GM18498 (cell line): ENCODE measurements at regions not wholly inside any gene's neighbourhood (a gene's known extent, or its start where the extent isn't known, plus 50 kb on each side); places are given as distances from the start of the nearest gene placed in this dataset.

Experiments used
- ATAC-seq: cut with Tn5 transposase; IDR thresholded peaks from one replicate; pipeline ENCODE4 v1.9.1; 2021; ENCODE audit warnings: mild to moderate bottlenecking, moderate library complexity; ENCODE audit not compliant: unreplicated experiment

GRCh38 chr3:26345613-26346012 lies 277.0 kb upstream of the LRRC3B start:
- ATAC-seq, result no peak

- no peak for ATAC-seq
Observed at GRCh38 chr3:26346497-26346896, 276.1 kb upstream of the LRRC3B start.

DNA sequence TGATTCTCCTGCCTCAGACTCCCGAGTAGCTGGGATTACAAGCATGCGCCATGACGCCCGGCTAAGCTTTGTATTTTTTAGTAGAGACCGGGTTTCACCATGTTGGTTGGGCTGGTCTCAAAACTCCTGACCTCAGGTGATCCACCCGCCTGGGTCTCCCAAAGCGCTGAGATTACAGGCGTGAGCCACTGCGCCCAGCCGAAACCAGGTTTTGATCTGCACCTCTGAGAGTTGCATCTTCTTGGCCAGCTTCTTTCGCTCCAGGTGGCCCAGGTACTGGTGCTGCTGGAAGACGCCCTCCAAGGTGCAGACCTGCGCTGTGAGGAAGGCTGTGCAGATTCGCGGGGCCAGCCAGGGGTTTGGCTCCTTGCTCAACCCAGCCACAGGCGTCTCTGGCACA lies 275.4 kb upstream of the LRRC3B start:
- no peak for ATAC-seq

GRCh38 chr3:26350853-26351252 lies 271.7 kb upstream of the LRRC3B start:
- no peak for ATAC-seq

GRCh38 chr3:26353097-26353496 lies 269.5 kb upstream of the LRRC3B start:
- ATAC-seq, result no peak

DNA sequence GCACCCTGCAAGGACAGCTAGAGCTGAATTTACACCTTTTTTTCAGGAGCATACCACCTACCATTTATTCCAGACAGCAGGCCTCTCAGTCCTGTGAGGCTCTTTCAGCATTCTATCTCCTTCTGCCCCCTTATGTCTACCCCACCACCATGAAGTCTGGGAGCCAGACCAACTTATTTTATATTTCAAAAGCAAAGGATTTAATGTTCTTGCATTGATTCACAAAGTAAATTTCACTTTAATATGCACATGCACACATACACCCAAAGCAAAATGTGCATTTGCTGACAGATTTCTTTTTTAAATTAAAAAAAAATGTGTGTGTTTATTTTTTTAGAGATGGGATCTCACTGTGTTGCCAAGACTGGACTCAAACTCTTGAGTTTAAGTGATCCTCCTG lies 264.2 kb upstream of the LRRC3B start:
- ATAC-seq, result no peak

GRCh38 chr3:26365706-26366105 lies 256.9 kb upstream of the LRRC3B start:
- no peak for ATAC-seq

DNA sequence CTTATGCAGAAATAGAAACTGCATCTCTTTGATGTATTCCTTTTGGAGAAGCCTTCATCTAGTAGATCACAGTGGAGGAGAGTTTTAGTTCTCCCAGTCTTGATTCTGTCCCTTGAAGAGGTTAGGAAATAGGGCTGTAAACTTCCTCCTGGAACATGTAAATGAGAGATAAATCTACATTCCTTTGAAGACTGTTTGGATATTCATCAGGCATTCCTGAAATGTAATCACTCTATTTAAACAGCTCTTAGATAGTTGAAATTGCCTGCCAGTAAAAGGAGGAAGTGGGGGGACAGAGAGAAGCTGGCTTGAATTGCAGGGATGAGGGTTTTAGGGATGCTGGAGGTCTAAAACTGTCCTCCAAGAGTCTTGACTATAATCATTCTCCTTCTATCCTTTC lies 254.3 kb upstream of the LRRC3B start:
- ATAC-seq, result no peak

DNA sequence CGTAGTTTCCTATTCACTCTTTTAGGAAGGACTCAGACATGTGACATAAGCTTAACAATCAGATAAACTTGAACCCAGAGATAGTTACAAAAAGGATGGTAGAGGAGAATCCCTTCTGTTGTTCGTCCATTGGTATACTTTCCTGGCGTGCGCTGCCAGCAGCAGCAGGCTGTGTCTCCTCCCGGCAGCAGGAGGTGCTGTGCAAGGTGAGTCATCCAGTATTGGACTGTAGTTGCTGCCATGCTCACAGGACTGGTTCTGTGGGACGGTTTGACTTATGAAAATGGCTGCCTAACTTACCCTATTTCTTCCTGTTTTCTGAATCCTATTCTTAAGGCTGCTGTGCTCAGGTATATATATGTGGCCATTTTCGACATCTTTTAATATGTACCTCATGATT lies 253.4 kb upstream of the LRRC3B start:
- no peak for ATAC-seq

GRCh38 chr3:26375843-26376530 lies 246.6 kb upstream of the LRRC3B start:
- ATAC-seq, result no peak

DNA sequence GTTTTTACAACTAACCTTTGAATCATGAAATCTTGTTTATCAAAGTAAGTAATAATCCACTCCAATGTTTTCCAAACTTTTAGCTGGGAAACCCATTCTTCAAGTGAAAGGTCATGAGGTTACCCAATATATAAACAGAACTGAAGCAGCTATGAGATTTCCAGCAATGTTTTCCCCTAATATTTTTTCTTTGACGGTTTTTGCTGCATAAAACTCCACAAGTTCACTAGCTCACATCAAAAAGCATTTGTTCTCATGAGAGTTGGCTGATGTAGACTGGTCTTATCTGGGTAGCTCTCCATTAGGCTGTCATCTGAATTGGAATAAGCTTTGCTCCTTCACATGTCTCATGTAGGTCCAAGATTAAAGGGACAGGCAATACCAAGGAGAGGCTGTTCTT lies 241.2 kb upstream of the LRRC3B start:
- ATAC-seq, result no peak

- no peak for ATAC-seq
Observed at GRCh38 chr3:26406636-26407035, 215.9 kb upstream of the LRRC3B start.

DNA sequence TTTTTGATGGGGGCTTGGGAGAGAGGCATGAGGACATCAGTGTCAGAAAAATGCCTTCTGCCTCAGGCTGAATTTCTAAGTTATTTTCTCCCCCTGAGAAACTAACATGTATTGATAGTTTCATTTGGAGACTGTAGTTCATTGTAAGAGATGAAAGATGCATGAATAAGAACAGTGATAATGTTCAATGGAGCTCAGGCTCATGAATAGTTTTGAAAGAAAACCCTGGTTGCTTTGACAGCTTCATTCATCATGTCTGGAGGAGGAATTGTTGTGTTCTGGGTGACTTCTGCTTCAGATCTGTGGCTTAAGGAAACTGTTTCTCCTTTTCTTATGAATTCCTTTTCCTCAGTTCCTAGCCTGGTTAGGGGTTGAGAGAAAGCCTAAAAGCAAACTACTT lies 204.0 kb upstream of the LRRC3B start:
- ATAC-seq, result no peak

GRCh38 chr3:26422415-26422814 lies 200.2 kb upstream of the LRRC3B start:
- ATAC-seq, result peak; percentile 64

- ATAC-seq, result no peak
Observed at GRCh38 chr3:26425076-26425475, 197.5 kb upstream of the LRRC3B start.

- no peak for ATAC-seq
Observed at GRCh38 chr3:26428992-26429391, 193.6 kb upstream of the LRRC3B start.

DNA sequence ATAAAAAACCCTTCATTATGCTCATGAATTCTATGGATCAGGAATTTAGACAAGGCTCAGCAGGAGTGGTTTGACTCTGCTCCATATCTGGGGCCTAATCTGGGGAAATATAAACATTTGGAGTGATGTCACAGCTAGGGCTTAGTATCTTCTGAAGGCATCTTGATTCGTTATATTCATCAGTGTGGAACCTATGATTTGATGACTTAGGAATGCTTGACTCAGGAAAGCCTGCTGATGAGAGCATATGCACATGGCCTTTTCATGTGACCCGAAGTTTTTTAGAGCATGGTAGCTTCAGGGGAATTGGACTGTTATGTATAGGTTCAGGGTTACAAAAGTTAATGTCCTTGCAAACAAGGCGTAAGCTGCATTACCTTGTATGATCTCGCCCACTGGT lies 184.9 kb upstream of the LRRC3B start:
- no peak for ATAC-seq

GRCh38 chr3:26438325-26438940 lies 184.1 kb upstream of the LRRC3B start:
- ATAC-seq, result no peak

DNA sequence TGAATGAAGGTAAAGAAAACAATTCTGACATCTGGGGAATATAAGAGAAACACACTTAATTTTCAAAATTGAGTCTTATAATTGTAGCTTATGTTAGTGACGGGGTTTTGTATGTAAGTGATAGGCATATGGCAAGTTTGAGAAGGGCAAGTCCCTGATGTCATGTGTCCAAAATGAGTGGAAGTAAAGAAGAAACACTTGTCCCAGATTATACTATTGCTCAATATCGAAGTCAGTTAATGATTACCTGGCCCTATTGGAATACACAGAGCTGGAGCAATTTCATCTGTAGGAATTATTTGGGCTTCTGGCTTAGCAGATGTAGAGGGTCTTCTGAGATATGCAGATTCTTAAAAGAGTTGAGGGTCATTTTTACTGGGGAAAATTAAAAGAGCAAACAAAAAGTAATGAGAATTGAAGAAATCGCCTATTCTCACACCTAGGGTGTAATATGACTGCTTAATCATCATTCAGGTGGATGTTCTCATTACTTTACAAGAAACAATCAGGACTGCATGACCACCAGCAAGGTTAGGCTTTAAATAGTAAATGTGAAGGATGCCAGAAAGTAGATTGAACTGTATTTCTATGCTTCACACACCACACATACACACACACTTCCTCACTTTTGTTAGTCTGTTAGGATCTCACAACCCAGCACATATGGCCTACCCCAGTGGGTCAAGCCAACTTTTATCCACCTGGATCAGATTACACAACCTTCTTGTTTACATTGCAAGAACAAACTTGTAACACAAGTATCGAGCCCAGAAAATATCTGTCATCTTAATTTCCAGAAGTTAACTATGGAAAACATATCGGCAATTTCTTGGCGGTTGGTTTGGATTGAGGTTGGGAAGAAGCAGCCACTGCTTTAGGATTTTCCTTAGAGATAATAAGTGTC lies 183.3 kb upstream of the LRRC3B start:
- ATAC-seq, result no peak

GRCh38 chr3:26449996-26450395 lies 172.6 kb upstream of the LRRC3B start:
- ATAC-seq, result no peak

GRCh38 chr3:26452363-26452762 lies 170.2 kb upstream of the LRRC3B start:
- ATAC-seq, result no peak

DNA sequence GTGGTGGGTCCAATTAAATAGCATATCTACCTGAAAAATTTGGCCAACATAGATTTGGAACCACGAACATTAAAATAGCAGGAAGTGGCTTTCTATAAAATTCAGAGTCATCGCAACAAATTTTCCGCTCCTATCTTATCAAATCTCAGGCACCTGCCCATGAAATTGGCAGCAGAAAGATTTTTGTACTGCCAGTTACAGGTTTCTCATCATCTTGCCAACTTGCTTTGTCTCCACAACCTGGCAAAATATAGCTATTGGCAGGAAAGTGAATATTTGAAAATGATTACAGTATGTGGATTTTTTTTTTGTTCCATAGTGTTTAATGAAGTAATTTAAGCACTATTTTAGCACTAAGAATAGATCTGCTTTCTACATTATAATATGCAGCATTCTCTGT lies 161.6 kb upstream of the LRRC3B start:
- ATAC-seq, result no peak
